D721Med (cell line): ENCODE measurements at regions not wholly inside any gene's neighbourhood (a gene's known extent, or its start where the extent isn't known, plus 50 kb on each side); places are given as distances from the start of the nearest gene placed in this dataset.
"Not testable (repeated sequence)": the region's sequence is repeated elsewhere in the genome, so short reads cannot be mapped to it uniquely, and the experiment has no call there.

Experiments used
- DNase-seq: peaks from one replicate; pipeline ENCODE4 v3.0.0; 2011; ENCODE audit warnings: low spot score; ENCODE audit not compliant: insufficient read length
- FAIRE-seq: peaks from 2 replicates; lab custom pipeline; 2011; peaks lifted over from hg19 to GRCh38; lab: Jason Lieb, UNC
- CTCF ChIP-seq: IDR thresholded peaks from 2 replicates; pipeline ENCODE4 v1.5.1; 2012; ENCODE audit warnings: mild to moderate bottlenecking, control low read depth; ENCODE audit not compliant: insufficient read depth; ENCODE audit errors: missing control alignments

GRCh38 chr3:87742250-87742649, 316.6 kb downstream of the CGGBP1 start:
- DNase-seq (no peak), FAIRE-seq (no peak)
- TF ChIP-seq CTCF = no peak

- DNase-seq, FAIRE-seq: not testable (repeated sequence)
Observed at GRCh38 chr3:87740894-87741293, 317.9 kb downstream of the CGGBP1 start.

DNA sequence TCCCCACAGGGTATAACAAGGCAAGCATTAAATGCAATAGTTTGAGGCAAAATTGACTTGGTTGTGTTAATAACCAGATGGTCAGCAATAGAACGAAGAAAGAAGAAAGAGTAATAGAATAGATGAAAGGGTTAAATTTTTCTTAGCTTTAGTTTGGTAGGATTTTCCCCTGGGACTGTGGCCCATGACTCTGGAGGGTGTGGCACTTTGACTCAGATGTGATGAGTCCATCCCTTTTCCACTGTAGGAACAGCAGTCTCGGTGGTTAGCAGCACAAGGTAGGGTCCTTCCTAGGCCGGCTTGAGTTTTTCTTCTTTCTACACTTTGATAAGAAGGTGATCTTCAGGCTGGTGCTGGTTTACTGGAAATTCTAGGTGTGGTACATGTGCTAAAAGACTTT, 321.0 kb downstream of the CGGBP1 start:
- not testable (repeated sequence) for DNase-seq, FAIRE-seq

- FAIRE-seq = no peak
- TF ChIP-seq CTCF = no peak
Observed at GRCh38 chr3:87733671-87734367, 325.0 kb downstream of the CGGBP1 start.

GRCh38 chr3:87732294-87732693, 326.5 kb downstream of the CGGBP1 start:
- FAIRE-seq (no peak), DNase-seq (no peak)
- TF ChIP-seq CTCF = no peak

More at GRCh38 chr3:87733671-87734367, 325.0 kb downstream of the CGGBP1 start:
- no peak for DNase-seq

DNA sequence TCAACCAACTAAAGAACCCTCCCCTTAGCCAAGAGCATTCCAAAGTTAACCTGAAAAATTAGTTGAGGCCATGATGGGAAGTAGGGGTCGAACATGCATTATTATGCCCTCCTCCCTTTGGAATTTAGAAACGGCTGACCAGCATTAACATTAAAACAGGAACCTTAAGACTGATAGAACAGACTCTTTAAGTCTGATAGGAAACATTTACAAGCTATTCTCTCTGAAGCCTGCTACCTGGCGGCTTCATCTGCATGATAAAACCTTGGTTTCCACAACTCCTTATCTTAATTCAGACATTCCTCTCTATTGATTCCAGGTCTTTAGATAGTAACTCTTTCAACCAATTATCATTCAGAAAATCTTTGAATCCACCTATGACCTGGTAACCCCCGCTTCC, 331.0 kb downstream of the CGGBP1 start:
- no peak for TF ChIP-seq CTCF
- DNase-seq (no peak), FAIRE-seq (no peak)

DNA sequence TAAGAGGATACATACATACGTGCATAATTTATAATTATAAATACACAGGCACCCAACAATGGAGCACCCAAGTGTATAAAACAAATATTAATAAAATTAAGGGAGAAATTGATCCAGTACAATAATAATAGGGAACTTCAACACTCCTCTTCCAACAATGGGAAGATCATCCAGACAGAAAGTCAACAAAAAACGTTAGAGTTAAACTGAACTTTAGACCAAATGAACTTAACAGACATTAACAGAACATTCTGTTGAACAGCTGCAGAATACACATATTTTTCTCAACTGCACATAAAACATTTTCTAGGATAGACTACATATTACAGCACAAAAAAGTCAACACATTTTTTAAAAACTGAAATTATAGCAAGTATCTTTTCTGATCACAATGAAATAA, 339.7 kb downstream of the CGGBP1 start:
- TF ChIP-seq CTCF = no peak
- FAIRE-seq (no peak), DNase-seq (no peak)

DNA sequence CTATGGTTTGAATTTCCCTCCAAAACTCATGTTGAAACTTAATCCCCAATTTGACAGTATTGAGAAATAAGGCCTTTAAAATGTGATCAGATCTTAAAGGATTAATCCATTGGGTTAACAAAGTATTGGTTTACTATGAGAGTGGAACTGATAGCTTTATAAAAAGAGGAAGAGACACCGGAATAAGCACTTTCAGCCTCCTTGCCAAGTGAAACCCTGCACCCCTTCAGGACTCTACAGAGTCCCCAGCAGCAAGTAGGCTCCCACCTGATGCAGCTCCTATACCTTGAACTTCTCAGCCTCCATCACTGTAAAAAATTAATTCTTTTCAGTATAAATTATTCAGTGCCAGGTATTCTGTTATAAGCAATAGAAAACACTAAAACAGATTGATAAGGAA, 348.3 kb downstream of the CGGBP1 start:
- FAIRE-seq (no peak), DNase-seq (no peak)
- TF ChIP-seq CTCF = no peak
